Upper lobe of right lung (tissue), 1 donor: ENCODE measurements at regions not wholly inside any gene's neighbourhood (a gene's known extent, or its start where the extent isn't known, plus 50 kb on each side); places are given as distances from the start of the nearest gene placed in this dataset.

Source experiments
- ATAC-seq: fragments of 200-7000 bp; cut with Tn5 transposase; one replicate; pipeline ENCODE4 v1.9.1; 2020; ENCODE audit warnings: mild to moderate bottlenecking, moderate library complexity
- DNase-seq: peaks from one replicate; pipeline ENCODE4 v3.0.0-alpha.2; 2020
- H3K27ac ChIP-seq: fragments of 200-600 bp; one replicate; pipeline ENCODE4 v1.8.0; 2022
- H3K27me3 ChIP-seq: fragments of 200-600 bp; one replicate; pipeline ENCODE4 v1.8.0; 2022; ENCODE audit warnings: mild to moderate bottlenecking
- H3K36me3 ChIP-seq: fragments of 200-600 bp; one replicate; pipeline ENCODE4 v1.8.0; 2022
- H3K4me1 ChIP-seq: fragments of 200-600 bp; one replicate; pipeline ENCODE4 v1.8.0; 2022
- H3K4me3 ChIP-seq: fragments of 200-600 bp; one replicate; pipeline ENCODE4 v1.8.0; 2022; ENCODE audit warnings: mild to moderate bottlenecking
- H3K9me3 ChIP-seq: fragments of 200-600 bp; one replicate; pipeline ENCODE4 v1.8.0; 2022
- CTCF ChIP-seq: fragments of 200-600 bp; IDR thresholded peaks from one replicate; pipeline ENCODE4 v1.8.0; 2022; ENCODE audit warnings: antibody characterized with exemption
- intact Hi-C: fragments of 100-400 bp; cut with DNase I; formaldehyde crosslinking; loops from one replicate; pipeline ENCODE4 v1.11.0; 2022
- donor health status: DM: no; HTN: yes; CAD: no; lungs with severe emphysema.

- ATAC-seq (no peak), DNase-seq (no peak)
- no peaks in the 10 kb centered on the region for H3K36me3 ChIP-seq
- no peaks in the 10 kb centered on the region for H3K4me1 ChIP-seq
- H3K4me3 ChIP-seq: no peak overlapping the region
- no peak for TF ChIP-seq CTCF
- no peaks in the 10 kb centered on the region for H3K27me3 ChIP-seq
- H3K27ac ChIP-seq: no peak overlapping the region
- H3K9me3 ChIP-seq: no peaks in the 10 kb centered on the region
- intact Hi-C loops: no loop called here
These were observed 182.5 kb downstream of the POU4F1 start for GRCh38 chr13:78420814-78421213.

GRCh38 chr13:78413887-78414553 is 189.3 kb downstream of the POU4F1 start:
- DNase-seq: no peak
- Histone ChIP-seq H3K4me1 (no peaks in the 10 kb centered on the region), H3K36me3 (no peaks in the 10 kb centered on the region), H3K27ac (no peak overlapping the region), H3K9me3 (no peaks in the 10 kb centered on the region), H3K27me3 (no peaks in the 10 kb centered on the region), H3K4me3 (no peak overlapping the region)
- ATAC-seq: no peak
- intact Hi-C loops: no loop called here
- no peak for TF ChIP-seq CTCF

- no peaks in the 10 kb centered on the region for H3K9me3 ChIP-seq
- H3K36me3 ChIP-seq: no peaks in the 10 kb centered on the region
- no peaks in the 10 kb centered on the region for H3K27me3 ChIP-seq
- intact Hi-C loops: no loop called here
- DNase-seq: no peak
- ATAC-seq: no peak
- no peak overlapping the region for H3K27ac ChIP-seq
- no peak for TF ChIP-seq CTCF
- H3K4me1 ChIP-seq: no peaks in the 10 kb centered on the region
- no peak overlapping the region for H3K4me3 ChIP-seq
These were observed 192.5 kb downstream of the POU4F1 start for GRCh38 chr13:78410847-78411246.

DNA sequence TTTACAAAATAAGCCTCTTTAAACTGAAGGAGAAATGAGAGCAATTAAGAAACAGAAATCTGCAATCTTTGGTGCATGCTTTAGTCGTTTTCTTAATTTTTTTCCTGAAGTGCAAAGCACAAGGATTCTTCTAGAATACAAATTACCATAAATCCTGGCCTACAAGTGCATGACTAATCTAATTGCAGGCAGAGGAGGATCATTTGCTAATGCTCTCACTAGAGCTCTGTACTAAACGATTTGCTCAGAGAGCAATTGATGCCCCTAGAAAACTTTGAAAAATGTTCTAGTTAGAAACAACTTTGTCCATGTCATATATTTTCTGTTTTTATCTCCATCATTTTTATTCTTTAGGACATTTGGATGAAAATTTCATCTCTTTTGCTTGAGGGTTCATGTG is 193.2 kb downstream of the POU4F1 start:
- Histone ChIP-seq H3K9me3 (no peaks in the 10 kb centered on the region), H3K4me3 (no peak overlapping the region), H3K27me3 (no peaks in the 10 kb centered on the region), H3K27ac (no peak overlapping the region), H3K4me1 (no peaks in the 10 kb centered on the region), H3K36me3 (no peaks in the 10 kb centered on the region)
- ATAC-seq (no peak), DNase-seq (no peak)
- TF ChIP-seq CTCF: no peak
- intact Hi-C loops: no loop called here

DNA sequence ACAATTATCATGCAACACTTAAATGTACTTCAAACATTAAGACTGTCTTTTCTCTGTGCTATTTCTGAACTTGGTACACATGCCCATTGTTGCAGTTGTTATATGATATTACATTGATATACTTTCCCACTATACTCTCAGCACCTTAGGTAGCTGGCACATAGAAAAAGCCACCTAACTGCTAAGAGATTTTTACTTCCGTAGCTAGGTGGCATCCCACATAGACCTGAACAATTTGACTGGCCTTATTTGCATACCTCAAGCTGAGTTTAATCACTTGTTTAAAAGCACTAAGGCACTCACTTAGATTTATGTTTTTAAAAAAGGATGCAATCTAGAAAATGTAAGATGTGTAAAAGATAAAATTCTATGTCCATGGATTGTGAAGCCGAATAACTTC is 194.2 kb downstream of the POU4F1 start:
- H3K27ac ChIP-seq: no peak overlapping the region
- H3K9me3 ChIP-seq: no peaks in the 10 kb centered on the region
- ATAC-seq (no peak), DNase-seq (no peak)
- no peak for TF ChIP-seq CTCF
- no peaks in the 10 kb centered on the region for H3K36me3 ChIP-seq
- H3K4me3 ChIP-seq: no peak overlapping the region
- intact Hi-C loops: no loop called here
- no peaks in the 10 kb centered on the region for H3K4me1 ChIP-seq
- no peaks in the 10 kb centered on the region for H3K27me3 ChIP-seq

DNA sequence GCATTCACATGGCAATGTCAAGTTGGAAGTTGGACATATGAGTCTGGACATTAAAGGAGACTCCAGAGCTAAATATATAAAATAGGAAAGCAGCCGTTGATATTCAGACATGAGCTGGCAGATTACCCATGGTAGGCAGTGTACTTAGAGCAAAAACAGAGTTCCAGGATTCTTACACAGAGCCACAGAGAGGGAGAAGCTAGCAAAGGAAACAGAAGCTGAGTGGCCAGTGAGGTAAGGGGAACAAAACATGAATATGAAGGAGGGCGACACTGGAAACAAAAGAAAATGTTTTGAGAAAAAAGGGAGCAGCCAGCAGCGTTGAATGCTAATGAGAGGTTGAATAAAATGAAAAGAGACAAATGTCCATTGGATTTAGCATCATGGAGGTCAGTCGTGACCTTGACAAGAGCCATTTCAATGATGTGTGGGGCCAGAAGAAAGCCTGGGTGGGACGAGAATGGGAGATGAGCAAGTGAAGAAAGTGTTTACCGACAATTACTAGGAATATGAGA is 198.4 kb downstream of the POU4F1 start:
- Histone ChIP-seq H3K27me3 (no peaks in the 10 kb centered on the region), H3K9me3 (no peaks in the 10 kb centered on the region), H3K36me3 (no peaks in the 10 kb centered on the region), H3K4me1 (no peaks in the 10 kb centered on the region), H3K27ac (no peak overlapping the region), H3K4me3 (no peak overlapping the region)
- no peak for ATAC-seq
- intact Hi-C loops: no loop called here
- TF ChIP-seq CTCF: no peak
- no peak for DNase-seq
